ENCODE measurements at regions not wholly inside any gene's neighbourhood (a gene's known extent, or its start where the extent isn't known, plus 50 kb on each side); places are given as distances from the start of the nearest gene placed in this dataset.

DNA sequence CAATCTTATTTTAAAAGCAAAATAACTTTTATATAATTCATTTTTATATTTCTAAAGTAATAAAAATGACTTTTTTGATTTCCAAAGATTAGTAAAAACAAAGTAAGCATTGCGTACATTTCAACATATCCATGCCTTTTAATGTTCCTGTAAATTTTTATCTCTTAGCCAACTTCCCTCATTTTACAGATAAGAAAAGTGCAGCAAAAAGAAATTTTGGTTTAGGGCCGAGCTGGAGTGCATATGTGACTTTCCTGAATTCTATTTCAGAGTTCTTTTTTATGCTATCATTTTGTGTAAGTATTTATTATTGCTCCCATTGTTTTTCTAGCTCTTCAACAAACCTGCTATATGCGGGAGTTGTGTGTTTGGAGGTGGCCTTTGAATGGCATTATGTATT is 195.3 kb downstream of the NHLRC3 start:
- no peak for DNase-seq (ENCODE audit: low spot score)

GRCh38 chr13:39244561-39245230 is 206.4 kb downstream of the NHLRC3 start:
- no peak for DNase-seq (ENCODE audit: low spot score)

DNA sequence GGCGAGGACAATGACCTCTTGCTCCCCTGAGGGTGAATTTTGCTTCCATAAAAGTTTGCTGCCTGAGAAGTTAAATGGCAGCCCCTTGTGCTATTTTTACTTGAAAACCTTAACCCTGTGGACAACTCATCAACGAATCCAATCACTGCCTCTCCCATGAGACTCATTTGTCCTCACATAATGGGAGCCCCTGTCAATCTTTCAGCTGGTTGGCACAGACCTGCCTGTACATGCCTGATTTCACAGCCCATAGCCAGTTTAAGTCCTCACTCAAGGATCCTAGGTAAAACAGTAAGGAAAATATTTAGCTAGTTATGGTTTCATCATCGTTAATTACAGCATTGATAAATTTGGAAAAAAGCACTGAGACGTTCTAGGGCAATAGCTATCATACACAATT is 207.4 kb downstream of the NHLRC3 start:
- DNase-seq (ENCODE audit: low spot score), result no peak

GRCh38 chr13:39249982-39250381 is 211.7 kb downstream of the NHLRC3 start:
- DNase-seq (ENCODE audit: low spot score), result no peak

GRCh38 chr13:39250440-39250839 is 212.2 kb downstream of the NHLRC3 start:
- no peak for DNase-seq (ENCODE audit: low spot score)

GRCh38 chr13:39251340-39251739 is 213.1 kb downstream of the NHLRC3 start:
- no peak for DNase-seq (ENCODE audit: low spot score)

DNA sequence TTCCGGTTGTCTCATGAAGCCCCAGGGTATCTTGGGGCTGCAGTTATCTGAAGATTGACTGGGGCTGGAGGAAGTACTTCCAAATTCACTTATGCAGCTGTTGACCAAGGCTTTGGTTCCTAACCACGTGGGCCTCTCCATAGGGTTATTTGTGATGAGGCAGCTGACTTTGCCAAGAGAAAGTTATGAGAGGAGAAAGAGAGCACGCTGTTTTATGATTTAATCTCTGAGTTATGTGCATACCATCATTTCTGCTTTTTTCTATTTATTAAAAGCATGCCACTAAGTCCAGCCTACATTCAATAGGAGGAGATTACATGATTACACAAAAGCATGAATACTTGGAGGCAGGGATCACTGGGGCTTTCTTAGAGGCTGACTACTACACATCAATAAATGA is 215.5 kb downstream of the NHLRC3 start:
- DNase-seq (ENCODE audit: low spot score), result peak; percentile 2

DNA sequence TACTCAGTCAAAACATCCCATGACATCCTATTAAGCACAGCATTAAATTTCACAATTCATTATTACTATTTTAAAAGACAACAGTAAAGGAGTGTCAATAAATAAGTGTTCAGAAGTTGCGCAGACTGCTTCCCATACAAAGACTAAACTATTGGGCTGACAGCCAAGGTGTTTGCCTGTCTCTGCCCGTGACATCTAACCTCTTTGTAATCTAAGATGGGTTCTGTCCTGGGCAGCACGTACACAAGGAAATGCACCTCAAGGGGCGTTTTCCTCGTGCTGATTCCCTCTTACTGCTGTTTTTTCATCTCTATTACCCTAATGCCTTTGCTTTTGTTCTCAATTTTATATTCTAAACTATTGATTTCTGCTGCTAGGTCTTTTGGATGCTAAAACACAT is 216.3 kb downstream of the NHLRC3 start:
- no peak for DNase-seq (ENCODE audit: low spot score)

- no peak for DNase-seq (ENCODE audit: low spot score)
Measured at GRCh38 chr13:39257642-39258041, 219.4 kb downstream of the NHLRC3 start.

GRCh38 chr13:39259371-39260140 is 221.3 kb downstream of the NHLRC3 start:
- no peak for DNase-seq (ENCODE audit: low spot score)

DNA sequence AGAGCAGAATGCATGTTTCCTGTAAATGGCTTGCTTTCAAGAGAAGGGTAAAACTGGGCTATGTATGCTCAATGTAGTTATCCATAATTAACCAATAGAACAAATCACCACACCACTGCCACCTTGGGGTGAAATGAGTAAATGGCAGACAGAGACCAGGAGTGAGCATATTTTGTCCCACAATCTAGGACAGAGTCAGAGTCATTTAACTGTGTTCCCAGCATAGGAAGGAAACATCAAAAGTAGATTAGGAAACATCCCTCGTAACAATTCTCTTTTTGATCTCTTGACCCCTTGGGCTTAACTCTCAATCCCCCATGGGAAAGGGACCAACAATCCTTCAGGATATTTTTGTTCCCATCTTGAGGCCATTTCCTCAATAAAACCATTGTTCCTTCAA is 224.8 kb downstream of the NHLRC3 start:
- peak; percentile 25 for DNase-seq (ENCODE audit: low spot score)

DNA sequence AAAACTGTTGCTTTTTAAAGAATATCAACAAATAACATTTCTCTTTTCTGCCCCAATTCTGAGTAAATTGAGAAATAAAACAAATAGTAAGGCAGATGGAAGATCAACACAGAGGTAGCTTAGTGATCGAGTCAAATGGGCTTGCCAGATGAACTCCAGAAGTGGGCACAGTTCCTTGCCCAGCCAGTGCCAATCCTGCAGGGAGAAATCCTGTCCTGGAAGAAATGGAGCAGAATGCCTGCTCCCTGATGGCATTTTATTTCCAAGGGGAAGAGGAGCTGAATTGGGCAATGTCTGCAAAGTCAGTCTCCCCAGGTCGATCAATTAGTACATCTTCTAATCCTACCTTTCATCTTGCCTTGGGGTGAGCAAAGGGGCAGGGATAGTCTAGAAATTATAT is 225.3 kb downstream of the NHLRC3 start:
- no peak for DNase-seq (ENCODE audit: low spot score)

DNA sequence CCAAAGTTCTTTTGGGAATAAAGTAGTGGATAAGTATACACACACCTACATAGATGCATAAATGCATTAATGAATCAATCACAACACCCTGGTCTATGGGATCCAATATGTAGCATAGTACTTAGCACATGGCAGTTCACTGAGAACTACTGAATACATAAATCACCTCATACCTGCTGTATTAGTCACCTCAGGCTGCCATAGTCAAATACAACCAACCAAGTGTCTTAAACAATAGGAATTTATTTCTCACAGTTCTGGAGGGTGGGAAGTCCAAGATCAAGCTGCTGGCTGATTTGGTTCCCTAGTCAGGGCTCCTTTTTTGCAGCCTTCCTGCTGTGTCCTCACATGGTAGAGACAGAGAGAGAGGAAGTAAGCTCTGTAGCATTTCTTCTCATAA is 228.2 kb downstream of the NHLRC3 start:
- DNase-seq (ENCODE audit: low spot score), result no peak

- no peak for DNase-seq (ENCODE audit: low spot score)
Measured at GRCh38 chr13:39268398-39268797, 230.1 kb downstream of the NHLRC3 start.

DNA sequence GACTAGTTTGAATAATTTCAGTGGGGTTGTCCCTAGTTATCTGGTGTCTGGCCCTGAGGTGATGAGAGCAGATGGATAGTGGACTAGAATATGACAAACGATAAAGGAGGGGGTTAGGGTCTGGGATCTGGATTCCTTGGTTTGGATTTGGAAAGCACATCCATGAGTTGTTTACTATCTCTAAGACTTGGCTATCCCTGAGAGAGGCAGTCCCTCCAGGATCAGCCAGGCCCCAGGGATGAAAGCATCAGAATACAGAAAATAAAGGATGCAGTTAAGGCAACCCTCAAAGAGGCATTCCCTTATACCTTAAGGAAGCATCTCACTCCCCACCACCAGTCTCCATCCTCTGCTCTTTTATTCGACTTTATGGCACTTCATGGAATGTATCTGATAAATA is 230.7 kb downstream of the NHLRC3 start:
- no peak for DNase-seq (ENCODE audit: low spot score)

- DNase-seq (ENCODE audit: low spot score), result no peak
Measured at GRCh38 chr13:39269411-39269810, 231.2 kb downstream of the NHLRC3 start.

- DNase-seq (ENCODE audit: low spot score), result no peak
Measured at GRCh38 chr13:39272994-39273393, 234.7 kb downstream of the NHLRC3 start.

- no peak for DNase-seq (ENCODE audit: low spot score)
Measured at GRCh38 chr13:39273953-39274738, 235.9 kb downstream of the NHLRC3 start.

DNA sequence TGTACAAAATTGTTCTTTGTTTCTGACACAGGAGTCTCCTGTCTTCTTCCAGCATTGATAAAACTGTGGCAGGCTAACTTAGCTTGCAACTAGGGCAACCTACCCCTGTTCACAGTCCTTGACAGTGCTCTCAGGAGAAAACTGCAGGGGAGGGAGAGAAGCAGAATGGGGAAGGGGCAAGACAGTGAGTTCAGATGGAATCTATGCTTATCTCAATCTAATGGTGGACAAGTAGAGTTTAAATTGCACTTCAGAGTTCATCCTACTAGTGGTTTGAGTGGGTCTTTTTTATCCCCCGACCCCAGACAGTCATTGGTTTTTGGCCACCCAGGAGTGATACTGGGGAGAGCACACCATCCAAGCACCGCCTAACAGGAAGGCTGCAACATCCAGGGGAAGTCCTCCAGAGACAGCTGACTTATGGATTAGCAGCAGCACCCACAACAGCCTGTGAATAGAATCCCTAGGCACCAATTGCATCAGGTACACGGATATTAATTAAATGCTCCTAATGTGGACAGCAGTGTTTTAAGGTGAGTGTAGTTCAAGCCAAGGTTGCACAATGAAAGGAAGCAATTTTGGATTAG is 236.6 kb downstream of the NHLRC3 start:
- DNase-seq (ENCODE audit: low spot score), result no peak

GRCh38 chr13:39279077-39279476 is 240.8 kb downstream of the NHLRC3 start:
- no peak for DNase-seq (ENCODE audit: low spot score)

GRCh38 chr13:39281539-39282150 is 243.4 kb downstream of the NHLRC3 start:
- no peak for DNase-seq (ENCODE audit: low spot score)

DNA sequence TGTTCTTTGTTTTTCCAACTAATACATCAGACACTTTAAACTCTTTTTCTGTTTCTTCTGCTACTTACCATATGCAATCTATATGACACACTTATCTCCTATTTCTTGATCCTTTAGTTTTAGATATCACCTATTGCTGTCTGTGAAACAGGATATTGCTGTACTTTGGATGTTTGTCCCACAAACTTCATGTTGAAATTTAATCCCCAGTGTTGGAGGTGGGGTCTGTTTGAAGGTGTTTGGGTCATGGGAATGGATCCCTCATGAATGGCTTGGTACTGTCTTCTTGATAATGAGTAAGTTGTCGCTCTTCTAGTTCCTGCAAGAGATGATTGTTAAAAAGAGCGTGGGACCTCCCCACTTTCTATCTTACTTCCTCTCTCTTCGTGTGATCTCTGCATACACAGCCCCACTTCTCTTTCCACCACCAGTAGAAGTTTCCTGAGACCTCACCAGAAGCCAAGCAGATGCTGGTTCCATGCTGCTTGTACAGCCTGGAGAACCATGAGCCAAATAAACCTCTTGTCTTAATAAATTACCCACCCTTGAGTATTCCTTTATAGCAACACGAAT is 244.2 kb downstream of the NHLRC3 start:
- no peak for DNase-seq (ENCODE audit: low spot score)

Measured in hepatic stellate cell (primary cell).